Endodermal cell (in vitro differentiated cells): ENCODE measurements at regions not wholly inside any gene's neighbourhood (a gene's known extent, or its start where the extent isn't known, plus 50 kb on each side); places are given as distances from the start of the nearest gene placed in this dataset.

ENCODE experiments used
- DNase-seq: peaks from one replicate; pipeline ENCODE4 v3.0.0-alpha.2; 2017
- H3K27ac ChIP-seq: 2 replicates; pipeline ENCODE4 v1.5.1; 2013; ENCODE audit warnings: mild to moderate bottlenecking, low read depth, low read length, moderate library complexity
- H3K27me3 ChIP-seq: 2 replicates; pipeline ENCODE4 v1.6.1; 2013; ENCODE audit warnings: mild to moderate bottlenecking, low read length, moderate library complexity; ENCODE audit not compliant: insufficient read depth, control insufficient read depth, poor library complexity, severe bottlenecking
- H3K36me3 ChIP-seq: 2 replicates; pipeline ENCODE4 v1.7.0; 2013; ENCODE audit warnings: mild to moderate bottlenecking, low read length, moderate library complexity; ENCODE audit not compliant: control insufficient read depth, insufficient read depth
- H3K4me1 ChIP-seq: one replicate; pipeline ENCODE4 v1.7.0; 2013; ENCODE audit warnings: low read length; ENCODE audit not compliant: control insufficient read depth, insufficient read depth
- H3K4me3 ChIP-seq: 2 replicates; pipeline ENCODE4 v1.5.1; 2013; ENCODE audit warnings: mild to moderate bottlenecking, low read length, moderate library complexity
- H3K9ac ChIP-seq: 2 replicates; pipeline ENCODE4 v1.6.1; 2013; ENCODE audit warnings: mild to moderate bottlenecking, low read length, moderate library complexity; ENCODE audit not compliant: poor library complexity, severe bottlenecking; ENCODE audit errors: extremely low read depth
- H3K9me3 ChIP-seq: 2 replicates; pipeline ENCODE4 v1.6.1; 2013; ENCODE audit warnings: mild to moderate bottlenecking, low read length, moderate library complexity; ENCODE audit not compliant: control insufficient read depth
- H3K27ac Mint-ChIP-seq: 2 replicates; pipeline ENCODE4 v1.8.0; 2020; ENCODE audit warnings: mixed read lengths
- H3K27me3 Mint-ChIP-seq: 2 replicates; pipeline ENCODE4 v1.8.0; 2021; ENCODE audit warnings: mild to moderate bottlenecking, mixed read lengths; ENCODE audit not compliant: insufficient read depth
- H3K36me3 Mint-ChIP-seq: 2 replicates; pipeline ENCODE4 v1.8.0; 2020; ENCODE audit warnings: low read depth, mixed read lengths
- H3K4me1 Mint-ChIP-seq: 2 replicates; pipeline ENCODE4 v1.8.0; 2020; ENCODE audit warnings: mixed read lengths
- H3K4me3 Mint-ChIP-seq: 2 replicates; pipeline ENCODE4 v1.8.0; 2020; ENCODE audit warnings: mild to moderate bottlenecking, moderate library complexity, mixed read lengths
- H3K9me3 Mint-ChIP-seq: 2 replicates; pipeline ENCODE4 v1.8.0; 2020; ENCODE audit warnings: mild to moderate bottlenecking, mixed read lengths
- whole genome bisulfite sequencing, 2 experiments: methylation state at CpG; one replicate each; pipeline versions ENCODE4 v1.1.5 to v1.1.7; 2013; ENCODE audit warnings: missing lambda C conversion rate in 2 of 2, mixed read lengths in 1 of 2; ENCODE audit not compliant: insufficient coverage in 1 of 2, insufficient read length in 1 of 2; 5-methylcytosine and 5-hydroxymethylcytosine counted together
- TF ChIP-seq, protein P1 (sequence below): fragments of 200-600 bp; sonication (generic); conservative IDR thresholded peaks from 2 replicates; pipeline ENCODE4 v1.5.0; 2021; ENCODE audit warnings: antibody characterized with exemption, mild to moderate bottlenecking

DNA sequence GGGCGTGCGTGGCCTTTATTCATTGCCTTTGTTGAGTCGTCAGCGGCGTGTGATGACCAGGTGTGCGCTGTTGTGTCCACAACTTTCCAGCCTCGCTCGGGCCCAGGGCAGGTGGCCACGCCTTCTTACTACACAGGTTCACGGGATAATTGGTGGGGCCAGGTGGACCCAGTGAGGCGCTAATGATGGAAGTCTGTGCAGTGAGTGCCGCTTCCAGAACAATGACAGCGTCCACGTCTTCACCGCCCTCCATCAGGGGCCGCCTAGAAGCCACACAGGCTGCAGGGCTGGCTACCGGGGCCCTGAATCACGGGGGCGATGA, 1197.3 kb downstream of the BRD1 start:
- Histone ChIP-seq H3K4me1 (peaks cover 12% of the 10 kb centered on the region), H3K9ac (no peak overlapping the region), H3K4me3 (no peak overlapping the region), H3K36me3 (no peaks in the 10 kb centered on the region), H3K27me3 (no peaks in the 10 kb centered on the region), H3K9me3 (no peaks in the 10 kb centered on the region), H3K27ac (no peak overlapping the region)
- H3K4me3 Mint-ChIP-seq, result no peak overlapping the region
- DNase-seq, result no peak
- 90 to 98% methylated on average over 6 to 19 of the region's 19 CpGs for WGBS, 2 experiments
- no peaks in the 10 kb centered on the region for H3K27me3 Mint-ChIP-seq
- no peaks in the 10 kb centered on the region for H3K36me3 Mint-ChIP-seq
- TF ChIP-seq, protein P1, sequence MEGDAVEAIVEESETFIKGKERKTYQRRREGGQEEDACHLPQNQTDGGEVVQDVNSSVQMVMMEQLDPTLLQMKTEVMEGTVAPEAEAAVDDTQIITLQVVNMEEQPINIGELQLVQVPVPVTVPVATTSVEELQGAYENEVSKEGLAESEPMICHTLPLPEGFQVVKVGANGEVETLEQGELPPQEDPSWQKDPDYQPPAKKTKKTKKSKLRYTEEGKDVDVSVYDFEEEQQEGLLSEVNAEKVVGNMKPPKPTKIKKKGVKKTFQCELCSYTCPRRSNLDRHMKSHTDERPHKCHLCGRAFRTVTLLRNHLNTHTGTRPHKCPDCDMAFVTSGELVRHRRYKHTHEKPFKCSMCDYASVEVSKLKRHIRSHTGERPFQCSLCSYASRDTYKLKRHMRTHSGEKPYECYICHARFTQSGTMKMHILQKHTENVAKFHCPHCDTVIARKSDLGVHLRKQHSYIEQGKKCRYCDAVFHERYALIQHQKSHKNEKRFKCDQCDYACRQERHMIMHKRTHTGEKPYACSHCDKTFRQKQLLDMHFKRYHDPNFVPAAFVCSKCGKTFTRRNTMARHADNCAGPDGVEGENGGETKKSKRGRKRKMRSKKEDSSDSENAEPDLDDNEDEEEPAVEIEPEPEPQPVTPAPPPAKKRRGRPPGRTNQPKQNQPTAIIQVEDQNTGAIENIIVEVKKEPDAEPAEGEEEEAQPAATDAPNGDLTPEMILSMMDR, result no peak
- H3K27ac Mint-ChIP-seq, result no peak overlapping the region
- H3K4me1 Mint-ChIP-seq, result peaks cover 16% of the 10 kb centered on the region
- H3K9me3 Mint-ChIP-seq, result no peaks in the 10 kb centered on the region

DNA sequence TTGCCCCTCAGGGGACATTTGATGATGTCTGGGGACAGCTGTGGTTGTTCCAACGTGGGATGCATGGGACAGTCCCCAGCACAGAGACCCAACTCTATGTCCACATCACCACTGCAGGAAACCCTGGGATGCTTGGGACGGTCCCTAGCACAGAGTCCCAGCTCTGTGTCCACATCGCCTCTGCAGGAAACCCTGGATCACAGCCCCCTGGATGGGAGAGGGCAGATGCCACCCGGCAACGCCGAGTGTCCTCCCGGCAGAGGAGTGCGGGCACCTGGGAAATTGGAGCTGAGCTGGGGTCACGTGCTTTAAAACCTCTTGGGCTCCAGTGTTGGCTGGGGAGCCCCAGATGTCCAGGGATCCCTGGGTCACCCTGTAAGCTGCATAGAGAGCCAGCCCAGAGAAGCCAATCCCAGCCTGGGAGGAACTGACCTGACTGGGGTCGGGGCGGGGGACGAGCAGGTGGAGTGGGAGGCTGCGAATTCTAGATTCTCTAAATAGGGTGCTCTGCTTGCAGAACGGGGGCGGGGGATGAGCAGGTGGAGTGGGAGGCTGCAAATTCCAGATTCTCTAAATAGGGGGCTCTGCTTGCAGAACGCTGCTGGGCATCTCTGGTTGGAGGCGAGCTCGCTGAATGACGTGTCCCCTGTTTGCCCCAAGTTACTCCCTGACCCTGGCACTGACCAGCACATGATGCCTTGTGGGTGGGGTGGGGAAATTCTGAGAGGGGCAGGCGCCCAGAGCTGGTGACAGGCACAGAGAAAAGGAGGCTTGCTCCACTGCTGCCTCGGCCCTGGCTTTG, 1197.8 kb downstream of the BRD1 start:
- Mint-ChIP-seq H3K36me3 (no peaks in the 10 kb centered on the region), H3K4me1 (peaks cover 16% of the 10 kb centered on the region), H3K9me3 (no peaks in the 10 kb centered on the region), H3K27ac (no peak overlapping the region), H3K4me3 (no peak overlapping the region), H3K27me3 (no peaks in the 10 kb centered on the region)
- TF ChIP-seq, protein P1, result no peak
- Histone ChIP-seq H3K9me3 (no peaks in the 10 kb centered on the region), H3K27me3 (no peaks in the 10 kb centered on the region), H3K4me1 (peaks cover 7% of the 10 kb centered on the region), H3K9ac (no peak overlapping the region), H3K27ac (no peak overlapping the region), H3K36me3 (no peaks in the 10 kb centered on the region), H3K4me3 (no peak overlapping the region)
- DNase-seq, result no peak
- 93 to 97% methylated on average over 16 to 21 of the region's 21 CpGs for WGBS, 2 experiments

DNA sequence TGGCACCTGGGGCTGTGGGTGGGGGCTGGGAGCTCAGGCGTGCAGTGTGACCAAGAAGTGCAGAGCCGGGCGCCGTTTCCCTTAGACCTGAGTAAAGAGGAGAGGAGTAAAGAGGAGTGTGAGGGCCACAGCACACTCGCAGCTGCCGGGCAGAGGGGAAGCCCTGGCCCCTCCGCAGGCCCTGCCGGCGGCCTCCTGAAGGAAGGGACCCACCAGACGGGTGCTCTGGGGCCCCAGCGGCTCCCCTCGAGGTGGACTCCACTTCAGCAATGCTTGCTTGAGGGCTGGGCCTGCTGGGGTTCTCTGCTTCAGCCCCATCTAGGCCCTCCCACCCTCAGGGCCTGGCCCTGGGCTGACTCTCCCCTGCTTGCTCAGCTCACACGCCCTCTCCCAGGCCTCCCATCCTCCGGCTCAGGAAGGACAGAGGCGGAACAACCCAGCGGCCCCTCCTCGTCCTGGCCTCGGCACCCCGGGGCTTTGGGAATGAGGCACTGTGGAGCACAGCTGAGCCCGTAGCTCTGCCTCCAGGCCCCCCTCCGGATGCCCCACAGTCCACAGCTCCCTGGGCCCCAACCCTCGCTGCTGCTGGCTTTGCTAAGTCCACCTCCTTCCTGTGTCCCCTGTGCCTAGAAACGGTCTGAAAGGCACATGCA, 1198.7 kb downstream of the BRD1 start:
- peaks cover 6% of the 10 kb centered on the region for H3K4me1 ChIP-seq
- H3K4me3 ChIP-seq, result no peak overlapping the region
- H3K4me3 Mint-ChIP-seq, result no peak overlapping the region
- H3K9me3 Mint-ChIP-seq, result no peaks in the 10 kb centered on the region
- H3K36me3 Mint-ChIP-seq, result no peaks in the 10 kb centered on the region
- H3K9me3 ChIP-seq, result no peaks in the 10 kb centered on the region
- no peaks in the 10 kb centered on the region for H3K27me3 Mint-ChIP-seq
- peaks cover 16% of the 10 kb centered on the region for H3K4me1 Mint-ChIP-seq
- H3K27me3 ChIP-seq, result no peaks in the 10 kb centered on the region
- TF ChIP-seq, protein P1, result no peak
- no peak overlapping the region for H3K27ac ChIP-seq
- no peak overlapping the region for H3K9ac ChIP-seq
- H3K36me3 ChIP-seq, result no peaks in the 10 kb centered on the region
- H3K27ac Mint-ChIP-seq, result no peak overlapping the region
- peak; percentile 86 for DNase-seq
- WGBS, 2 experiments, result 72 to 78% methylated on average over 7 to 23 of the region's 23 CpGs
